Skeletal muscle tissue (tissue), 3 donors: ENCODE measurements at regions not wholly inside any gene's neighbourhood (a gene's known extent, or its start where the extent isn't known, plus 50 kb on each side); places are given as distances from the start of the nearest gene placed in this dataset.

Source experiments
- H3K27ac ChIP-seq: one replicate; pipeline ENCODE4 v1.7.0; 2013; ENCODE audit warnings: mild to moderate bottlenecking, low read depth, low read length, inconsistent platforms
- H3K27me3 ChIP-seq, 3 donors: one replicate each; pipeline ENCODE4 v1.7.0; 2013; ENCODE audit warnings: low read length in 3 of 3; ENCODE audit not compliant: control insufficient read depth in 3 of 3, insufficient read depth in 3 of 3
- H3K36me3 ChIP-seq, 3 donors: one replicate each; pipeline ENCODE4 v1.7.0; 2013; ENCODE audit warnings: low read length in 3 of 3; ENCODE audit not compliant: control insufficient read depth in 3 of 3, insufficient read depth in 3 of 3
- H3K4me1 ChIP-seq, 3 donors: one replicate each; pipeline ENCODE4 v1.7.0; 2013; ENCODE audit warnings: low read length in 3 of 3, mild to moderate bottlenecking in 3 of 3; ENCODE audit not compliant: control insufficient read depth in 3 of 3, insufficient read depth in 3 of 3
- H3K4me3 ChIP-seq, 3 donors: one replicate each; pipeline ENCODE4 v1.7.0; 2013; ENCODE audit warnings: low read length in 3 of 3
- H3K9ac ChIP-seq, 3 donors: one replicate each; pipeline ENCODE4 v1.7.0; 2013; ENCODE audit warnings: low read length in 3 of 3, mild to moderate bottlenecking in 3 of 3, moderate library complexity in 2 of 3, low read depth in 1 of 3
- H3K9me3 ChIP-seq, 3 donors: one replicate each; pipeline ENCODE4 v1.7.0; 2013; ENCODE audit warnings: low read length in 3 of 3; ENCODE audit not compliant: control insufficient read depth in 3 of 3
- donor health status: Osteomylitis.

DNA sequence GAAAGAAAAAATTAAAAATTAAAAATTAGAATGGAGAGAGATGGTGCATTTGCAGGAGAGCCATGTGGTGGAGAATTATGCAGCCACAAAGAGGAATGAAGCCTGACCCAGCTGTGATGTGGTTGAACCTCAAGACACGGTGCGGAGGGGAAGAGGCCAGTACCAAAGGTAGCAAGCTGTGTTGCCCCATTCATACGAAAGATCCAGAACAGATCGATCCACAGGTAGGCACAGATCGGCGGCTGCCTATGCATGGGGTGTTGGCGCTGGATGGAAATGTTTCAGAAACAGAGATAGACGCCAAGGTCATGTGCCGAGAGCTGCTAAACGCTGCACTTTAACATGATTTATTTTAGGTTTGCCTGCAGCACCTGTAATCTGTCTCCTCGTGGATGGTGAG is 992.3 kb downstream of the BRD1 start:
- H3K4me1 ChIP-seq, result no peaks in the 10 kb centered on the region
- no peak overlapping the region for H3K4me3 ChIP-seq
- no peaks in the 10 kb centered on the region for H3K36me3 ChIP-seq
- H3K27ac ChIP-seq, result no peak overlapping the region
- H3K9me3 ChIP-seq, result peaks cover 2 to 8% (median 7%) of the 10 kb centered on the region in 3 donors
- peaks cover 0 to 15% (median 13%) of the 10 kb centered on the region in 3 donors for H3K27me3 ChIP-seq
- no peak overlapping the region for H3K9ac ChIP-seq

- Histone ChIP-seq H3K27me3 (peaks cover 0 to 13% (median 12%) of the 10 kb centered on the region in 3 donors), H3K36me3 (no peaks in the 10 kb centered on the region), H3K9me3 (peaks cover 2 to 8% (median 7%) of the 10 kb centered on the region in 3 donors), H3K27ac (no peak overlapping the region), H3K4me1 (no peaks in the 10 kb centered on the region), H3K4me3 (no peak overlapping the region), H3K9ac (no peak overlapping the region)
Observed at GRCh38 chr22:48834404-48834803, 993.3 kb downstream of the BRD1 start.

- no peak overlapping the region for H3K9ac ChIP-seq
- no peak overlapping the region for H3K4me3 ChIP-seq
- H3K27me3 ChIP-seq, result peaks cover 0 to 13% (median 3%) of the 10 kb centered on the region in 3 donors
- H3K27ac ChIP-seq, result no peak overlapping the region
- H3K4me1 ChIP-seq, result no peaks in the 10 kb centered on the region
- H3K36me3 ChIP-seq, result no peaks in the 10 kb centered on the region
- peaks cover 2 to 8% (median 7%) of the 10 kb centered on the region in 3 donors for H3K9me3 ChIP-seq
Observed at GRCh38 chr22:48832592-48832991, 995.1 kb downstream of the BRD1 start.

GRCh38 chr22:48829908-48830307 is 997.8 kb downstream of the BRD1 start:
- Histone ChIP-seq H3K27me3 (peaks cover 0 to 20% (median 6%) of the 10 kb centered on the region in 3 donors), H3K9ac (no peak overlapping the region), H3K27ac (no peak overlapping the region)

DNA sequence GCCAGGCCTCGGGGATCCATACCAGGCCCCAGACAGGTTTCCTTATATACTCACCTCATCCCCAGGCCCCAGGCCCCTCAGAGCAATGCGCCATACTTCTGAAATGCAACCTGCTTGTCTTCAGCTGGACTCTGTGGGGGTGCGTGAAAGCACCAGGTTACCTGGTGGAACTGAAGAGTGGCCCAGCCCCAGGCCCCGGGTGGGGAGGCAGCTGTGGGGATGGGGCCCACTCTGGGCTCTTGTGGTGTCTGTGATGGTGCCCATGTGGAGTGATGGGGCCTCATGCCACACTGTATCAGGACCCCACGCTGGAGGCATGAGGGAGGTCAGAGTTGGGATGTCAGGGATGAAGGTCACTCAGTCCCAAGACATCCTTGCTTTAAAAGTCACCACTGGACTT is 999.0 kb downstream of the BRD1 start:
- H3K9ac ChIP-seq, result no peak overlapping the region
- no peak overlapping the region for H3K4me3 ChIP-seq
- H3K9me3 ChIP-seq, result peaks cover 2 to 5% (median 2%) of the 10 kb centered on the region in 3 donors
- H3K4me1 ChIP-seq, result no peaks in the 10 kb centered on the region
- H3K36me3 ChIP-seq, result no peaks in the 10 kb centered on the region
- H3K27ac ChIP-seq, result no peak overlapping the region
- H3K27me3 ChIP-seq, result peaks cover 4 to 25% (median 9%) of the 10 kb centered on the region in 3 donors

More at GRCh38 chr22:48829908-48830307, 997.8 kb downstream of the BRD1 start:
- no peak overlapping the region for H3K4me3 ChIP-seq
- no peaks in the 10 kb centered on the region for H3K36me3 ChIP-seq
- H3K9me3 ChIP-seq, result peaks cover 2 to 5% (median 2%) of the 10 kb centered on the region in 3 donors
- no peaks in the 10 kb centered on the region for H3K4me1 ChIP-seq

- no peak overlapping the region for H3K27ac ChIP-seq
- H3K4me3 ChIP-seq, result no peak overlapping the region
- no peak overlapping the region for H3K9ac ChIP-seq
- H3K36me3 ChIP-seq, result no peaks in the 10 kb centered on the region
- peaks cover 2 to 5% (median 2%) of the 10 kb centered on the region in 3 donors for H3K9me3 ChIP-seq
- H3K4me1 ChIP-seq, result no peaks in the 10 kb centered on the region
- H3K27me3 ChIP-seq, result peaks cover 4 to 28% (median 9%) of the 10 kb centered on the region in 3 donors
Observed at GRCh38 chr22:48827904-48828555, 999.6 kb downstream of the BRD1 start.

- H3K4me1 ChIP-seq, result no peaks in the 10 kb centered on the region
- no peak overlapping the region for H3K4me3 ChIP-seq
- no peak overlapping the region for H3K27ac ChIP-seq
- H3K36me3 ChIP-seq, result no peaks in the 10 kb centered on the region
- peaks cover 2% of the 10 kb centered on the region in 3 donors for H3K9me3 ChIP-seq
- H3K9ac ChIP-seq, result no peak overlapping the region
- peaks cover 4 to 35% (median 15%) of the 10 kb centered on the region in 3 donors for H3K27me3 ChIP-seq
Observed at GRCh38 chr22:48827268-48827846, 1000.3 kb downstream of the BRD1 start.

GRCh38 chr22:48826546-48826945 is 1001.1 kb downstream of the BRD1 start:
- no peak overlapping the region for H3K27ac ChIP-seq
- peaks cover 0 to 2% (median 2%) of the 10 kb centered on the region in 3 donors for H3K9me3 ChIP-seq
- H3K4me1 ChIP-seq, result no peaks in the 10 kb centered on the region
- no peaks in the 10 kb centered on the region for H3K36me3 ChIP-seq
- H3K9ac ChIP-seq, result no peak overlapping the region
- H3K4me3 ChIP-seq, result no peak overlapping the region
- H3K27me3 ChIP-seq, result peaks cover 4 to 37% (median 15%) of the 10 kb centered on the region in 3 donors

DNA sequence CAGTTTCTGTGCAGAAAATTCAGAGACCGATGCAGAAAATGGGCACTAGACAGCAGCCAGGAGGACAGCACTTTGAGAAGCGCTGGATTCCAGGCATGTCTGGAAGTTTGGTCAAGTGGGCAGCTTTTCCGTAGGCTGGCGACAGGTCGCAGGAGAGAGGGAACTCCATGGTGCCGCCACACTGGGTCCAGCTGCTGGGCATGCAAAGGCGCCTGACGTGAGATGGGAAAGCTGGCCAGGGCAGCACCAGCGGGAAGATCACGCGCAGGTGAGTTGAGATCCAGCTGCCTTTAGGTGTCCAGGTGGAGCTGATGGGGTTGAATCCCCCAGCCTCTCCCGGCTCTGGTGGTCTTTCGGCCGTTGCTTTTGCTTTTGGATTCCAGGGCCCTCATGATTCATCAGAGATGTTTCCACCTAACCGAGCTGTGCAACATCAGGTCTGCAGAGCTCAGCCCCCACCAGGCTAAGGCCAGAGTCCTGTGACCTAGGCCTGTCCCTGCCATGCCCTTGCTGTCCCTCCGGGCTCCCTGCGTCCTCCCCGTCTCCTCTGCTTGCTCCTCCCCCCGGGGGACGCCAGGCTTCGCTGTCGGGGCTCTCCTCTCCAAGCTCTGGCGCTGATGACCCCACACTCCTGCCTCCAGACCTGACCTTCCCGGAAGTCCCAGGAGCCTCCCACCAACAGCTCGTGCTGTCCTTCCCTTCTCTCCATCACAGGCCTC is 1001.7 kb downstream of the BRD1 start:
- H3K4me3 ChIP-seq, result no peak overlapping the region
- no peaks in the 10 kb centered on the region for H3K9me3 ChIP-seq
- H3K36me3 ChIP-seq, result no peaks in the 10 kb centered on the region
- H3K9ac ChIP-seq, result no peak overlapping the region
- H3K27me3 ChIP-seq, result peaks cover 4 to 37% (median 15%) of the 10 kb centered on the region in 3 donors
- H3K4me1 ChIP-seq, result no peaks in the 10 kb centered on the region
- H3K27ac ChIP-seq, result no peak overlapping the region
